ENCODE measurements at regions not wholly inside any gene's neighbourhood (a gene's known extent, or its start where the extent isn't known, plus 50 kb on each side); places are given as distances from the start of the nearest gene placed in this dataset.
A peak's percentile ranks its signal among the peaks of the same experiment; 100 is the strongest.

DNA sequence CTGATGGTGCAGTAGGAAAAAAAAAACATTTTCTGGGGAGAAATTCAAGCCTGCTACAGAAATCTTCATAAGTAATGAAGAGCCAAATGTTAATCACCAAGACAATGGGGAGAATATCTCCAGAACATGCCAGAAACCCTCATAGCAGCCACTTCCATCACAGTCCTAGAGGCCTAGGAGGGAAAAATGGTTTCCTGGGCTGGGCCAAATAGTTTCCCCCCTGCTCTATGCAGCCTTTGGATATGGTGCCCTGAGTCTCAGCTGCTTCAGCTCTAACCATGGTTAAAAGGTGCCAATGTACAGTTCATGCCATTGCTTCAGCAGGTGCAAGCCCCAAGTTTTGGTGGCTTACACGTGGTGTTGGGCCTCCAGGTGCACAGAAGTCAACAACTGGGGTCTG is 113.1 kb downstream of the ZNF648 start:
- Histone ChIP-seq H3K4me1 (no peaks in the 10 kb centered on the region), H3K9me3 (peaks cover 0 to 41% (median 18%) of the 10 kb centered on the region in 8 donors), H3K27ac (no peak overlapping the region), H3K4me3 (no peak overlapping the region), H3K36me3 (no peaks in the 10 kb centered on the region), H3K27me3 (replicated peaks in 1 of 7) (peaks cover 0 to 12% (median 0%) of the 10 kb centered on the region in 7 donors)
- 25 to 50% (median 41%) methylated on average over 1 of the region's 1 CpG for WGBS, 5 donors
- TF ChIP-seq, protein P1, sequence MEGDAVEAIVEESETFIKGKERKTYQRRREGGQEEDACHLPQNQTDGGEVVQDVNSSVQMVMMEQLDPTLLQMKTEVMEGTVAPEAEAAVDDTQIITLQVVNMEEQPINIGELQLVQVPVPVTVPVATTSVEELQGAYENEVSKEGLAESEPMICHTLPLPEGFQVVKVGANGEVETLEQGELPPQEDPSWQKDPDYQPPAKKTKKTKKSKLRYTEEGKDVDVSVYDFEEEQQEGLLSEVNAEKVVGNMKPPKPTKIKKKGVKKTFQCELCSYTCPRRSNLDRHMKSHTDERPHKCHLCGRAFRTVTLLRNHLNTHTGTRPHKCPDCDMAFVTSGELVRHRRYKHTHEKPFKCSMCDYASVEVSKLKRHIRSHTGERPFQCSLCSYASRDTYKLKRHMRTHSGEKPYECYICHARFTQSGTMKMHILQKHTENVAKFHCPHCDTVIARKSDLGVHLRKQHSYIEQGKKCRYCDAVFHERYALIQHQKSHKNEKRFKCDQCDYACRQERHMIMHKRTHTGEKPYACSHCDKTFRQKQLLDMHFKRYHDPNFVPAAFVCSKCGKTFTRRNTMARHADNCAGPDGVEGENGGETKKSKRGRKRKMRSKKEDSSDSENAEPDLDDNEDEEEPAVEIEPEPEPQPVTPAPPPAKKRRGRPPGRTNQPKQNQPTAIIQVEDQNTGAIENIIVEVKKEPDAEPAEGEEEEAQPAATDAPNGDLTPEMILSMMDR (IDR thresholded peaks at IDR 0.05 in 8 of 11, conservative IDR thresholded peaks at IDR 0.05 in 3 of 11) = no peak
- TF ChIP-seq POLR2A (IDR thresholded peaks at IDR 0.05) (no peak), POLR2AphosphoS5 (IDR thresholded peaks at IDR 0.05) (no peak)
- DNase-seq = no peak
- intact Hi-C loops (cut with DNase I; ENCODE audit: low total_unique reads) = no loop called here

DNA sequence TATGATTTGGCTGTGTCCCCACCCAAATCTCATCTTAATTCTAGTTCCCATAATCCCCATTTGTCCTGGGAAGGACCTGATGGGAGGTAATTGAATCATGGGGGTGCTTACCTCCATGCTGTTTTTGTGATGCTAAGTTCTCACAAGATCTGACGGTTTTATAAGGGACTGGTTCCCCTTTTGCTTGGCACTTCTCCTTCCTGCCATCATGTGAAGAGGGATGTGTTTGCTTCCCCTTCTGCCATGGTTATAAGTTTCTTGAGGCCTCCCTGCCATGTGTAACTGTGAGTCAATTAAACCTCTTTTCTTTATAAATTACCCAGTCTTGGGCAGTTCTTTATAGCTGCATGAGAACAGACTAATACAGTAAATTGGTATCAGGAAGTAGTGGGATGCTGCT is 114.1 kb downstream of the ZNF648 start:
- no peak for DNase-seq
- H3K4me1 ChIP-seq = no peaks in the 10 kb centered on the region
- no peak overlapping the region for H3K4me3 ChIP-seq
- H3K9me3 ChIP-seq = peaks cover 0 to 41% (median 18%) of the 10 kb centered on the region in 8 donors
- no peaks in the 10 kb centered on the region for H3K36me3 ChIP-seq
- TF ChIP-seq, protein P1 (IDR thresholded peaks at IDR 0.05 in 8 of 11, conservative IDR thresholded peaks at IDR 0.05 in 3 of 11) = no peak
- TF ChIP-seq POLR2A (IDR thresholded peaks at IDR 0.05) = no peak
- TF ChIP-seq POLR2AphosphoS5 (IDR thresholded peaks at IDR 0.05) = no peak
- no peak overlapping the region for H3K27ac ChIP-seq
- peaks cover 0 to 15% (median 0%) of the 10 kb centered on the region in 7 donors for H3K27me3 ChIP-seq (replicated peaks in 1 of 7)
- 15 to 42% (median 31%) methylated on average over 1 of the region's 1 CpG for WGBS, 5 donors
- intact Hi-C loops (cut with DNase I; ENCODE audit: low total_unique reads) = no loop called here

DNA sequence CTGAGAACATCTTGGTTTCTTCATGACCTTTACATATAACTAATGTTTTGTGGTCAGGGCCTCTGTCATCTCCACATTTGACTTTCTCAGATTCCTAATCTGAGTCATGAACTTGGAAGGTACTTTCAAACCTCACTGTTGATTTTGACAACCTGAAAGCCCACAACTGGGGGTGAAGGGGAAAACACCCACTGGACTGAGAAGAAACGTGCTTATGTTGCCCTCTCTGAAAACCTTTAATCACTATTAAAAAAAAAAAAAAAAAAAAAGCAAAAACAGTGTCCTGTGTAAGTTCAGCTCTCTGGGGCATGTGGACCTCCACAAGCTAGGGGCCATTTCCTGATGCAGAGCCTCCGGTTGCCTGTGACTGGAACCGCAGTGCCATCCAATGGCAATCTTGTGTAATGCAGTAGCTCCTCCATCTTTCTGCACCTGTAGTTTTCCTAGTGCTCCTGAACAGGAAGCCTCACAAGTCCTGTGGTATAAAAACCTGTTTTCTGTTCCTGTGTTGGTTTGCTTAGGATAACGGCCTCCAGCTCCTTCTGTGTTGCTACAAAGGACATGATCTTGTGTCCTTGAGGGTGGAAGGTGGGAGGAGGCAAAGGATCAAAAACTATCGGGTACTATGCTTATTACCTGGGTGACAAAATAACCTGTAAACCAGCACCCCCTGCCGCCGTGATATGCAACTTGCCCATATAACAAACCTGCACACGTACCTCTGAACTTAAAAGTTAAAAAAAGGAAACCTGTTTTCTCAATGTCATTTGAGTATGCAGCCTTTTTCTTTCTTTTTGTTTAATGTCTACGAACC is 124.5 kb downstream of the ZNF648 start:
- intact Hi-C loops (cut with DNase I; ENCODE audit: low total_unique reads) = no loop called here
- H3K4me1 ChIP-seq = no peaks in the 10 kb centered on the region
- H3K9me3 ChIP-seq = no peaks in the 10 kb centered on the region
- WGBS, 5 donors = 19 to 30% (median 26%) methylated on average over 9 of the region's 9 CpGs
- H3K36me3 ChIP-seq = no peaks in the 10 kb centered on the region
- H3K4me3 ChIP-seq = no peak overlapping the region
- no peak overlapping the region for H3K27ac ChIP-seq
- TF ChIP-seq, protein P1 (IDR thresholded peaks at IDR 0.05 in 8 of 11, conservative IDR thresholded peaks at IDR 0.05 in 3 of 11) = peak in 8 of 11 experiments; percentile 21 to 52 (median 32)
- TF ChIP-seq POLR2AphosphoS5 (IDR thresholded peaks at IDR 0.05) (no peak), POLR2A (IDR thresholded peaks at IDR 0.05) (no peak)
- DNase-seq = no peak
- no peaks in the 10 kb centered on the region for H3K27me3 ChIP-seq (replicated peaks in 1 of 7)

DNA sequence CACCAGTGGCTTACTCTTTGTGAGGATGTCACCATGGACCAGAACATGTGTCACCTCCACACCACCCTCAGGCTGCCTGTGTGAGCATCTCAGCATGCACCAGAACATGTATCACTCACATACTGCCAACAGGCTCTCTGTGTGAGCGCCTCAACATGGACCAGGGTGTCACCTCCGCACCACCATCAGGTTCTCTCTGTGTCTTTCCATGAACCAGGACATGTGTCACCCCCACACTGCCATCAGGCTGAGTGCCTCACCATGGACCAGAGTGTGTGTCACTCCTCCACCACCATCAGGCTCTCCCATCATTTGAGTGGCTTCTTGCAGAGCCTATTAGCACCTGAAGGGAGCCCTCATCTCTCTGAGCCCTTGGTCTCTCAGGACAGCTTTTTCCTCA is 125.2 kb downstream of the ZNF648 start:
- 91 to 93% (median 91%) methylated on average over 2 of the region's 2 CpGs for WGBS, 5 donors
- no peak overlapping the region for H3K4me3 ChIP-seq
- no peak overlapping the region for H3K27ac ChIP-seq
- H3K36me3 ChIP-seq = no peaks in the 10 kb centered on the region
- H3K27me3 ChIP-seq (replicated peaks in 1 of 7) = no peaks in the 10 kb centered on the region
- DNase-seq = no peak
- no peaks in the 10 kb centered on the region for H3K4me1 ChIP-seq
- TF ChIP-seq POLR2AphosphoS5 (IDR thresholded peaks at IDR 0.05) = no peak
- TF ChIP-seq POLR2A (IDR thresholded peaks at IDR 0.05) = no peak
- intact Hi-C loops (cut with DNase I; ENCODE audit: low total_unique reads) = no loop called here
- H3K9me3 ChIP-seq = no peaks in the 10 kb centered on the region
